Glutamatergic neuron (in vitro differentiated cells): ENCODE measurements at regions not wholly inside any gene's neighbourhood (a gene's known extent, or its start where the extent isn't known, plus 50 kb on each side); places are given as distances from the start of the nearest gene placed in this dataset.

Experiments used
- DNase-seq: peaks from one replicate; pipeline ENCODE4 v3.0.0; 2022
- H3K27ac Mint-ChIP-seq: one replicate; pipeline ENCODE4 v1.8.0; 2020; ENCODE audit warnings: mild to moderate bottlenecking, mixed read lengths, inconsistent platforms; ENCODE audit not compliant: unreplicated experiment
- H3K27me3 Mint-ChIP-seq: one replicate; pipeline ENCODE4 v1.8.0; 2020; ENCODE audit warnings: mild to moderate bottlenecking, moderate library complexity, mixed read lengths, inconsistent platforms; ENCODE audit not compliant: unreplicated experiment
- H3K36me3 Mint-ChIP-seq: one replicate; pipeline ENCODE4 v1.8.0; 2020; ENCODE audit warnings: mild to moderate bottlenecking, mixed read lengths, inconsistent platforms; ENCODE audit not compliant: unreplicated experiment
- H3K4me1 Mint-ChIP-seq: one replicate; pipeline ENCODE4 v1.8.0; 2020; ENCODE audit warnings: mild to moderate bottlenecking, low read depth, mixed read lengths, inconsistent platforms; ENCODE audit not compliant: unreplicated experiment
- H3K4me3 Mint-ChIP-seq: one replicate; pipeline ENCODE4 v1.8.0; 2020; ENCODE audit warnings: mild to moderate bottlenecking, mixed read lengths, inconsistent platforms; ENCODE audit not compliant: unreplicated experiment
- H3K9me3 Mint-ChIP-seq: one replicate; pipeline ENCODE4 v1.8.0; 2020; ENCODE audit warnings: mild to moderate bottlenecking, moderate library complexity, mixed read lengths, inconsistent platforms; ENCODE audit not compliant: unreplicated experiment
- TF ChIP-seq, protein P1 (sequence below): fragments of 200-600 bp; sonication (generic); IDR thresholded peaks from one replicate; pipeline ENCODE4 v1.5.0; 2021; ENCODE audit not compliant: partially characterized antibody, unreplicated experiment

DNA sequence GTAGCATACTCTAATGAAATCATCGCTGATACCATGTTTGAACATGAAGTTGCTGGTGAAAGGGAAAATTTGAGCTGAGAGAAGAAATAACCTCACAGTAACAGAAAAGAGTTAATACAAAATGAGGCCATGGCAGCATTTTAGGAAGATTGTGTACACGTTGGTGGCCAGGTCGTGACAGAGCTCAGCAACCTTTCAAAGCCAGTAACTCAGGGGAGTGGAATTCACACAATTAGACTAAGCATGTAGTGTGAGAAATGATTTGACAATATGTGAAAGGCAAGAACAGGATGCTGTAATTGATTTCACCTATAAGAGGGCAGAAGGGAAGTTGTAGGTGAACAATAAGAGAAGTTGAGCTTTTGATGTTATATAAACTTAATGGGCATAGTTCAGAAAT lies 246.3 kb downstream of the OGFRL1 start:
- H3K36me3 Mint-ChIP-seq: no peaks in the 10 kb centered on the region
- no peak for DNase-seq
- H3K4me3 Mint-ChIP-seq: no peak overlapping the region
- TF ChIP-seq, protein P1, sequence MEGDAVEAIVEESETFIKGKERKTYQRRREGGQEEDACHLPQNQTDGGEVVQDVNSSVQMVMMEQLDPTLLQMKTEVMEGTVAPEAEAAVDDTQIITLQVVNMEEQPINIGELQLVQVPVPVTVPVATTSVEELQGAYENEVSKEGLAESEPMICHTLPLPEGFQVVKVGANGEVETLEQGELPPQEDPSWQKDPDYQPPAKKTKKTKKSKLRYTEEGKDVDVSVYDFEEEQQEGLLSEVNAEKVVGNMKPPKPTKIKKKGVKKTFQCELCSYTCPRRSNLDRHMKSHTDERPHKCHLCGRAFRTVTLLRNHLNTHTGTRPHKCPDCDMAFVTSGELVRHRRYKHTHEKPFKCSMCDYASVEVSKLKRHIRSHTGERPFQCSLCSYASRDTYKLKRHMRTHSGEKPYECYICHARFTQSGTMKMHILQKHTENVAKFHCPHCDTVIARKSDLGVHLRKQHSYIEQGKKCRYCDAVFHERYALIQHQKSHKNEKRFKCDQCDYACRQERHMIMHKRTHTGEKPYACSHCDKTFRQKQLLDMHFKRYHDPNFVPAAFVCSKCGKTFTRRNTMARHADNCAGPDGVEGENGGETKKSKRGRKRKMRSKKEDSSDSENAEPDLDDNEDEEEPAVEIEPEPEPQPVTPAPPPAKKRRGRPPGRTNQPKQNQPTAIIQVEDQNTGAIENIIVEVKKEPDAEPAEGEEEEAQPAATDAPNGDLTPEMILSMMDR: no peak
- H3K27me3 Mint-ChIP-seq: no peaks in the 10 kb centered on the region
- H3K27ac Mint-ChIP-seq: no peak overlapping the region
- no peaks in the 10 kb centered on the region for H3K4me1 Mint-ChIP-seq
- H3K9me3 Mint-ChIP-seq: no peaks in the 10 kb centered on the region

GRCh38 chr6:71537717-71538116 lies 249.1 kb downstream of the OGFRL1 start:
- Mint-ChIP-seq H3K36me3 (no peaks in the 10 kb centered on the region), H3K9me3 (no peaks in the 10 kb centered on the region), H3K4me3 (no peak overlapping the region), H3K4me1 (no peaks in the 10 kb centered on the region), H3K27me3 (no peaks in the 10 kb centered on the region), H3K27ac (no peak overlapping the region)
- DNase-seq: no peak
- TF ChIP-seq, protein P1: no peak

DNA sequence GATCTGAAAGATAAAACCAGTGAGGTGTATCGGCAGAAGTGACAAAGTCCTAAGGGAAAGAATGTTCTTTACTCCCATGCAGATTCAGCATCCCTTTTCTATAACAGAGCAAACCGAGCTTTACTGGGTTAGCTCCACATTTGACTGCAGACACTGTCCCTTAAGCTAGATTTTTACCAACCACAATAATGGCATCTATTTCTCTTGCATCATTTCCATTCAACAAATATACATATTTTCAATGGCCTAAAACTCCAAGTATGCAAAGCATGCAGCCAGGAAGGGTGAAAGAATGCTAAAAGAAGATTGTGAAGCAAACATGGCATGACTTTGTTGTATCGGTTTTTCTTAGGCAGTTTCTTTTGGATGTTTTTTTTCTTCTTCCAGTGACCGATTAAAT lies 255.4 kb downstream of the OGFRL1 start:
- DNase-seq: no peak
- no peak overlapping the region for H3K27ac Mint-ChIP-seq

DNA sequence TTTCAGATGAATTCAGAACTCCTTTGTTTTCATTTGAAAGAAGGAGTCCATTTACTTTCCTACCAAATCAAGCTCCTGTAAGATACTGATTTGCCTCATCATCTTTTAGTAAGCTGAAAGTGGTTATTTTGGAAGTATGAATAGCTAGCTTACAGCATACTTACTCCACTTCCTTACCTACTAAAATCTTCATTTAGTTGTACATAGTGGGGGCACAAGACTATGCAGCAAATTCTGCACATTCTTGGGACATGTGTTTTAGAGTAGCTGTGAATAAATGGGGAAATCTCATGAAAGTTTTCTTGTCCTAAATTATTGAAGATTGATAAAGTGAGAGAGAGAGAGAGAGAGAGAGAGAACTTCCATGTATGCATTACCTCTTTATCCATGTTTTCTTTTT lies 256.3 kb downstream of the OGFRL1 start:
- Mint-ChIP-seq H3K36me3 (no peaks in the 10 kb centered on the region), H3K4me1 (no peaks in the 10 kb centered on the region), H3K4me3 (no peak overlapping the region), H3K27ac (no peak overlapping the region), H3K9me3 (no peaks in the 10 kb centered on the region), H3K27me3 (no peaks in the 10 kb centered on the region)
- DNase-seq: no peak
- TF ChIP-seq, protein P1: no peak

More for the DNA sequence above, 255.4 kb downstream of the OGFRL1 start:
- Mint-ChIP-seq H3K4me3 (no peak overlapping the region), H3K9me3 (no peaks in the 10 kb centered on the region), H3K4me1 (no peaks in the 10 kb centered on the region), H3K36me3 (no peaks in the 10 kb centered on the region), H3K27me3 (no peaks in the 10 kb centered on the region)
- TF ChIP-seq, protein P1: no peak

GRCh38 chr6:71545905-71546304 lies 257.3 kb downstream of the OGFRL1 start:
- H3K4me1 Mint-ChIP-seq: no peaks in the 10 kb centered on the region
- TF ChIP-seq, protein P1: no peak
- no peak for DNase-seq
- no peak overlapping the region for H3K27ac Mint-ChIP-seq
- no peak overlapping the region for H3K4me3 Mint-ChIP-seq
- no peaks in the 10 kb centered on the region for H3K9me3 Mint-ChIP-seq
- no peaks in the 10 kb centered on the region for H3K27me3 Mint-ChIP-seq
- no peaks in the 10 kb centered on the region for H3K36me3 Mint-ChIP-seq
